PC-3 (cell line): ENCODE measurements at regions not wholly inside any gene's neighbourhood (a gene's known extent, or its start where the extent isn't known, plus 50 kb on each side); places are given as distances from the start of the nearest gene placed in this dataset.

ENCODE experiments used
- CTCF ChIP-seq: fragments of 300-600 bp; sonication (generic); conservative IDR thresholded peaks from 2 replicates; pipeline ENCODE4 v1.5.1; 2017; ENCODE audit warnings: antibody characterized with exemption, low read depth, mild to moderate bottlenecking, low read length
- EZH2 ChIP-seq: fragments of 300-600 bp; sonication (generic); IDR thresholded peaks from one replicate; pipeline ENCODE4 v1.6.1; 2017; ENCODE audit warnings: antibody characterized with exemption, mild to moderate bottlenecking, low read length; ENCODE audit not compliant: unreplicated experiment
- EZH2phosphoT487 ChIP-seq: fragments of 300-600 bp; sonication (generic); IDR thresholded peaks from 2 replicates; pipeline ENCODE4 v1.6.1; 2018; ENCODE audit warnings: mild to moderate bottlenecking, antibody characterized with exemption, low read length, borderline replicate concordance

GRCh38 chr9:79778581-79778980, 206.8 kb downstream of the TLE4 start:
- no peak for TF ChIP-seq CTCF
- TF ChIP-seq EZH2, result no peak
- TF ChIP-seq EZH2phosphoT487, result no peak
